ENCODE measurements at regions not wholly inside any gene's neighbourhood (a gene's known extent, or its start where the extent isn't known, plus 50 kb on each side); places are given as distances from the start of the nearest gene placed in this dataset.
"Not testable (repeated sequence)": the region's sequence is repeated elsewhere in the genome, so short reads cannot be mapped to it uniquely, and the experiment has no call there.

DNA sequence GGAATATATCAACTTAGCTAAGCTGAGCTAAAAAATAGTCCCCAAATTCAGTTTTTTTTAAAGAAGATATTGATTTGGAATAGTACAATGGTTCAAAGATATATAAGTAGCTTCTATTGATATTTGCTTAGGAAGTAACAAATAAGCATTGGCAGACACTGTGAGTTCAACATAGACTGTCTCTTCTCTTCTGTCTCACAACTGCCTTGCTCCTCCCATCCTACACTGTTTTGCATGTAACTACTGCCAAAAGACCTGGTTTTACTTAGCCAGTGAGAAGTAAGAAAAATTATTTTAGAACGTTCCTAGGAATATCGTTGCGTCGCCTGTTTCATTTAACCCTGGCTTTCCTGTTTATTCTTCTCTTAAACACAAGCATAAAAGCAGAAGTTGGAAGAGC, 859.0 kb upstream of the SPRY2 start:
- intact Hi-C loops (cut with micrococcal nuclease) = no loop called here

DNA sequence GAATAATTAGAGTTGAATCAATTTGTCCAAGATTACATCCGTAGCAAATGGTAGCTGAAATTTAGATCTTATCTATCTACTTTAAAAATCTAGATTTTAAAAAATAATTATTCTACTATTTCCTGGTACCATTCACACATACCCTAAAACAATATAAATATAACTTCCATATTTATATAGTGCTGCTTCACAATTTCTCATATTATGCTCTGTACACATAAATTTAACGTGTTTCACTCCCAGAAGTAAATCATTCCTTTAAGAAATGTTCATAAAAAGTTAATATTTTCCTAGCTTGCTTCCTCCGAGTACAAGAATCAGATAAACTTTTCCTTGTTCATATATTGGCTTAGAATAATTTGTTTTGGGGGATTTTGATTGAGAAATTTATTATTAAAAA, 857.0 kb upstream of the SPRY2 start:
- intact Hi-C loops (cut with micrococcal nuclease) = no loop called here

DNA sequence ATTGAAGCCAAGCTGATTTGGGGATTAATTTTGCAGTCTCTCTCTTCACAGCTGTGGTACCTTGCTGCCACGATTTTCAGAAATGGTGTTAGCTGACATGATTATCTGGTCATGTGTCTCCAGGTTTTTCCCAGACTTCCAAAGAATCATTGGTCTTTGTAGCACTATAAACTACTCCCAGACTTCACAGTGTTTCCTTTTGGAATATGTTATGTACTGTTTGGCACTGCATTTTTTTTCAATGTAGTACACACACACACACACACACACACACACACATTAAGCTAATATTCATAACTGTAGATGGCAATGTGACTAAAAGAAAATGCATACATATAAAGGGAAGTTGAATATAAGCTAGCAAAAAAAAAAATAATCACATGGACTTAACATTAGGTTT, 856.6 kb upstream of the SPRY2 start:
- intact Hi-C loops (cut with micrococcal nuclease) = no loop called here

DNA sequence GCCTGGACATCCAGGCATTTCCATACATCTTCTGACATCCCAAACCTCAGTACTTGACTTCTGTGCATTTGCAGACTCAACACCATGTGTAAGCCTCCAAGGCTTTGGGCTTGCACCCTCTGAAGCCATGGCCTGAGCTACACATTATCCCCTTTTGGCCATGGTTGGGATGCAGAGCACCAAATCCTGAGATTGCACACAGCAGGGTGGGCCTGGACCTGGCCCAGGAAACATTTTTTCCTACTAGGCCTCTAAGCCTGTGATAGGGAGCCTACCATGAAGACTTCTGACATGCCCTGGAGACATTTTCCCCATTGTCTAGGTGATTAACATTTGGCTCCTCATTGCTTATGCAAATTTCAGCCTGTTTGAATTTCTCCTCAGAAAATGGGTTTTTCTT, 853.4 kb upstream of the SPRY2 start:
- intact Hi-C loops (cut with micrococcal nuclease) = no loop called here

DNA sequence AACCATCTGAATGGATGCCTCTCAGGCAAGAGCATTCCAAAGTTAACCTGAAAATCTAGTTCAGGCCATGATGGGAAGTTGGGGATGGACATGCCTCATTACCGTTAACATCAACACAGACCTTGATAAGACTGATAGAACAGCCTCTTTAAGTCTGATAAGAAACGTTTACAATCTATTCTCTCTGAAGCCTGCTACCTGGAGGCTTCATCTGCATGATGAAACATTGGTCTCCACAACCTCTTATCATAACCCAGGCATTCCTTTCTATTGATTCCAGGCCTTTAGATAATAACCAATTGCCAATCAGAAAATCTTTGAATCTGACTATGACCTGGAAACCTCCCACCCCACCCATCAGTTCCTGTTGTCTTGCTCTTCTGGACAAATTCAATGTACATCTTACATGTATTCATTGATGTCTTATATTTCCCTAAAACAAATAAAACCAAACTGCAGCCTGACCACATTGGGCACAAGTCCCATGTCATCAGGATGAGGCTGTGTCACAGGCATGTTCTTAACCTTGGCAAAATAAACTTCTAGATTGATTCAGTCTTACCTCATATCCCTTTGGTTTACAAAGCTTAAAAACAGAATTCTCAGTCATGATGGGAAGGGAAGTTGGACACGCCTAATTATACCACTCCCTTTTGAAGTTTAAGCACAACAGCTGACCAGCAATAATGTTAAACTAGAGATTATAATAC, 843.8 kb upstream of the SPRY2 start:
- intact Hi-C loops (cut with micrococcal nuclease) = no loop called here

- intact Hi-C loops (cut with micrococcal nuclease) = no loop called here
Observed at GRCh38 chr13:81172603-81173002, 831.7 kb upstream of the SPRY2 start.

DNA sequence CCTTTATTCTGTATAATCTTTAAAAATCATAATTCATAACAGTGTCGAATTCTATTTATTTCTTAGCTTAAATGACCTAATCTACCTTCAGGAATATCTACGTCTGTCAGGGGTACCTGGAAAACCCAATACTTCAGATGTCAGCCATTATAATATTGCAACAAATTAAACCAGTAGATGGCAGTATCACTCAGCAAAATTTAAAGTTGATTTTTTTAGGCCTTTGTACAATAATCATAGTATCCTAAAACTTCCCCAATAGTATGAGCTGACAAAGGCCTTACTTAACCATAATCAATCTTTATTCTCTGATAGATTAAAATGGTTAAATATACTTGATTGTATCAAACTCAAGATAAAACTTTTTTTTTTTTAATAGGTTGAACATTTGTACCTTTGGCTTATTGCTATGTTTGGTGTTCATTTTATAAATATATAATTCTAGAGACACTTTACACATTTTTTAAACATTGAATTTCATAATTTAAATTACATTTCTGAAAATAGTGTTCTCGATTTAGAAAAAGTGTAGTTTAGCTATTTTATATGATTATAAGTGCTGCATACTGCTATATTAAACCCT, 830.2 kb upstream of the SPRY2 start:
- intact Hi-C loops (cut with micrococcal nuclease) = no loop called here

DNA sequence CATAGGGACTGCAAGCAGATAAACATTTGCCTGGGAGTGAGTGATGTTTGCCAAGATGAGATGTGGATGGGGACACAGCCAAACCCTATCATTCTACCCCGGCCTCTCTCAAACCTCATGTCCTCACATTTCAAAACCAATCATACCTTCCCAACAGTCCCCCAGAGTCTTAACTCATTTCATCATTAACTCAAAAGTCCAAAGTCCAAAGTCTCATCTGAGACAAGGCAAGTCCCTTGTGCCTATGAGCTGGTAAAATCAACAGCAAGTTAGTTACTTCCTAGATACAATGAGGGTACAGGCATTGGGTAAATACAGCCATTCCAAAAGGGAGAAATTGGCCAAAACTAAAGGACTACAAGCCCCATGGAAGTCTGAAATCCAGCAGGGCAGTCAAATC, 822.9 kb upstream of the SPRY2 start:
- intact Hi-C loops (cut with micrococcal nuclease) = not testable (repeated sequence)

- intact Hi-C loops (cut with micrococcal nuclease) = no loop called here
Observed at GRCh38 chr13:81153478-81153877, 812.6 kb upstream of the SPRY2 start.

DNA sequence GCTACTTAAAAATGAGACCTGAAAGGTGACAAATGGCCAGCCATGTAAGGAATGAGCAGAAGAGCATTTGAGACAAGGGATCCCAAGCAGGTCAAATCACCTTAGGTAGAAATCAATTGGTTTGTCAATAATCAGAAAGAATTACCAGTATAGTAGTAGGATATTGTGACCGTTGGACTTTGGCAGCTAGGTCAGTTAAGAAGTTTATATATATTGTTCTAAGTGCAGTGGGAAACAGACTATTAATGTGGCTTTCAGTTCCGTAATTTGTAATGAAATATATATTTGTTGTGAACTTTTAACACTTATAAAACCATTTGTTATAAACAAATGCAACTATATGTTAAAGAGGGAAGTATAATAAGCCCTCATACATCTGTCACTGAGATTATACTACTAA, 807.9 kb upstream of the SPRY2 start:
- intact Hi-C loops (cut with micrococcal nuclease) = no loop called here

DNA sequence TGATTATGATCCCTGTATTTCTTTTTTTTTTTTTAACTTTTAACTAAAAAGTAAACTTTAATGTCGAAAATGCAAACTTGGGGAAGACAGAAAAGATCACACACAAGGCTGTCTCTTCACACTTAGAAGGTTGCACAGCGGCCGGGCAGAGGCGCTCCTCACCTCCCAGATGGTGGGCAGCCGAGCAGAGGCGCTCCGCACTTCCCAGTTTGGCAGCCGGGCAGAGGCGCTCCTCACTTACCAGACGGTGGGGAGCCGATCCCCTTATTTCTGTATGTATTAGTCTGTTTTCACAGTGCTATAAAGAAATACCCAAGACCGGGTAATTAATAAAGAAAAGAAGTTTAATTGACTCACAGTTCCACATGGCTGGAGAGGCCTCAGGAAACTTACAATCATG, 805.6 kb upstream of the SPRY2 start:
- intact Hi-C loops (cut with micrococcal nuclease) = not testable (repeated sequence)

DNA sequence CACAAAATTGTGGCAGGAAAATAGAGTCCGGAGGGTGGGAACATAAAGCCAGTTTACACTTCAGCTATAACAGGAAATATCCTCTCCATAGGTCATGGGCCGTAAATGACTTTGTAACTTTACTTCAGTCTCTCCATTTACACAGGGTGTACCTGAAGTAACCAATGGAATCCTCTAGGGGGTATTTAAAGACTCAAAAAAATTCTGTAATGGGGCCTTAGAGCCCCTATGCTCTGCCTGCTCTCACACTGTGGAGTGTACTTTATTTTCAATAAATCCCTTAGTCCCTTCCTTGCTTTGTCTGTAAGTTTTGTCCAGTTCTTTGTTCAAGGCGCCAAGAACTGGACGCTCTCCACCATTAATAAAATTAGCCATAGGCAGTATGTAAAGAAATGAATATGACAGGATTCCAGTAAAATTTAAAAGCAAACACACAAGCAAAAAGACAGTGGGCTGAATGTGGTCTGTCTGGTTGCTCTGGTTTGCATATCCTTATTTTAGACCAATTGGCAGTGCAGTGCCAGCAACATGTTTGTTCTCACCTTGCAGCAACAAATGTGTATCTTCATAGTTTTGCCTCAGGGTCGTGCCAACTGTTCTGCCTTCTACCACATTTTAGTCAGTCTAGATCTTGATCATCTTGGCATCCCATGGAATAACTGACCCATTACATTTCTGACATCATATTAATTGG, 801.5 kb upstream of the SPRY2 start:
- intact Hi-C loops (cut with micrococcal nuclease) = no loop called here

DNA sequence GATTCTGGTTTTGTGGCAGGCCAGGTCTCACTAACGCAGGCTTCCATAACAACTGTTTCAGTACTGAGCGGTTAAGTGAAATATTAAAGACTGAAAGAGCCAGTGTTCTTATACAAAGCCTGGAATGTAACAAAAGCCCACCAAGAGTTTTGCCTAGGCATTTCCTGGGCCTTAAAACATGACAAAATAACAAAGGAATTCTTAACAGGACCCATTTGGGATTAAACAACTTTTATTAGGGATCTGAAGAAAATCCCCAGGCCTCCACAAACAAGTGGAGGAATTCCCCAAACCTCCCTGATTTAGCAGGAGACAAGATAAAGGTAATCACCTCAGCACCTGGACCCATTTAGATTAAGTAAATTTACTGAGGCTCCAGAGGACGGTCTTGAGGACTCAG, 799.7 kb upstream of the SPRY2 start:
- intact Hi-C loops (cut with micrococcal nuclease) = no loop called here

GRCh38 chr13:81139987-81140386, 799.1 kb upstream of the SPRY2 start:
- intact Hi-C loops (cut with micrococcal nuclease) = no loop called here

DNA sequence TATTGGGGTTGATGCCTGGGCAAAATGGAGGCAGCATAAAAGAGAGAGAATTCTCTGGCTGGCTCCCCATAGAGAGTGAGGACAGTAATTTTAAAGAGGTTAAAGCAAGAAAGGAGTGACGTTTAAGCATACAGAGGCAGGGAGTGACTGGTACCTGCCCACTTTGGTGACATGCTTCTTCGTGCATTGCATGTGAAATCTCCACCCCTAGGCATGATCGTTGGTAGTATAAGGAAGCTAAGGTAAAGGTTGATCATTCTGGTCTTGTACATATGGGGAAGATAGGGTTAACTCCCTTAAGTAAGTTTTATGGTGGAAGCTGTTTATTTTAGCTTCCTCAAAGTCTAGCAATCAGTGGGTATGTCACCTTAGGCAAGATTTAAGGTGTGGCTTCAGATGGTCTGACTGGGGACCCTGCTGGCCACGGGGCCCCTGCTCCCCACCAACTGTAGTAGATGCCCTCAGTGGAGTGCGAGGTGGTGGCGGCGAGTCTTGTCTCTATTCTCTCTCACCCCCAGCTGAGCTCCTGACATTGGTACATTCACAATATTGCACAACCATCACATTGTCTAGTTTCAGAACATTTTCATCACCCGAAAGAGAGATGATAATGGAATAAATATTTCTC, 797.5 kb upstream of the SPRY2 start:
- intact Hi-C loops (cut with micrococcal nuclease) = no loop called here

GRCh38 chr13:81133066-81133465, 792.1 kb upstream of the SPRY2 start:
- intact Hi-C loops (cut with micrococcal nuclease) = no loop called here

DNA sequence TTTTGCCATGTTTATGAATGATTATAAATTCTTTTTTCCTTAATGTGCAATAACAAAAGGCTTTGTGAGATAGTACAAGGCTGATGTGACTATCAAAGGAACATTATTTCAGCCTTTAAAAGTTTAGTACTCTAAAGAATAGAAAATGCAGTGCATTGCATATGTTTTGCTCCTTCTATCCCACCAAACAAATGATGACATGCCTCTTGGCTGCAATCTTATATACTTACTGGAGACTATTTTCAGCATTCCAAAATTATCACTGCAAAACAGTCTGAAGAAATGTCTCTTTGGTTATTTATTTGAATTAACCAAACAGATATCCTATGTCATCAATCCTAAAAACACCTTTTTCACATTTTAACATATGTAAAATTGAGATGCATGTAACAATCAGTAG, 776.5 kb upstream of the SPRY2 start:
- intact Hi-C loops (cut with micrococcal nuclease) = no loop called here

DNA sequence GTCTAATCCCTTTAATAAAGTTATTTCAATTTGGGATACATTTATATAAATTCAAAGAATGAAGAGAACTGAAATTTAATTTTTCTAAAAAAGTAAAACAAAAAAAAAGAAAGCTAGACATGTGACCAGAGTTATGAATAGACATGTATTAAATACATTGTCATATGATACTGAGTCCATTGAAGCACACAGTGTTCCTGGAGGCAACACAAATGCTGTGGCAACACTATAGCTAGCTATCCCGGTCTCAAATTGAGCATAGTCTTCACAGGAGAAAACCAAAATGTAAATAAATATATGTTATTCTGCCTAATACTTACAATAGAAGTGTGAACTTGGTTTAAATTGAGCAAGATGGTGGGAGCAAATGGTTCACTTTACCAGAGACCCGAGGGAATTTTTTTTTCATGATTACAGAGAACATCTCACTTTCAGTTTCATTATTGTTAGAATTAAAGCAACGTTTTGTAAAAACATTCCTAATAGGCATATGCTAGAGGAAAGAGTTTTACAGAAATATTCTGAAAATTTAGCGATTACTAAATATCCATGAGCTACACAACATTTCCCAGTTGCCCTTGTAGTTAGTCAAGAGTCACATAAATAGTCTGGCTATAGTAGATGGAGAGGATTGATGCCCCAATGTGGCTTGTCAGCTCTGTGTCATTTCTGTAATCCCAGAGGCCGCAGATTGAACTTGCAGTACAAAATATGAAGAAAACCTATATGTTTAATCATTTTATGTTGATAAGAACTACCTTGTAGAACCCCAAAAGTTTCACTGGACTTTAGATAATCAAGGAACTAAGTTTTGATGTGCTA, 775.7 kb upstream of the SPRY2 start:
- intact Hi-C loops (cut with micrococcal nuclease) = no loop called here

GRCh38 chr13:81109026-81109425, 768.1 kb upstream of the SPRY2 start:
- intact Hi-C loops (cut with micrococcal nuclease) = no loop called here

DNA sequence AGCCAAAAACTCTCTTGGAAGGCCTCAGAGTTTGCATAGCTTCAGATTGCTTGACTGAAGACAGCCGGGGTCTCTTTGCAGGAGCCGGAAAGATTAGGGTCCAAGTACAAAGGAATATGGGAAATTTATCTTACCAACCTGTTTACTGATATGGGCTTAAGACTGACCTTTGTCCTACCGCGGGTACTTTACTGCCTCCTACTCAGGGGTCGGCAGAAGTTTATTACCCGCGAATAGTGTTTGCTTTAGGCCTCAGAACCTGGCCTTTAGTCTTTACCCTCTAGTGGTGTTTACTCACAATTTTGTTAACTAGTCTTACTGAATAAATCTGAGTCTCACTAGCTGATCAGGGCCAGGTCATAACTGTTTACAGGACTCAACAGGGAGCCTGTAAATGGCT, 765.4 kb upstream of the SPRY2 start:
- intact Hi-C loops (cut with micrococcal nuclease) = no loop called here

GRCh38 chr13:81104035-81104715, 763.2 kb upstream of the SPRY2 start:
- intact Hi-C loops (cut with micrococcal nuclease) = no loop called here

All from T-helper 2 cell treated with Interferon-gamma antibody and Interleukin-4, amounts not matched to agents 100 ng/mL and 5 ng/mL, for 36 hours (primary cell).